ENCODE measurements at regions not wholly inside any gene's neighbourhood (a gene's known extent, or its start where the extent isn't known, plus 50 kb on each side); places are given as distances from the start of the nearest gene placed in this dataset.
"Not testable (repeated sequence)": the region's sequence is repeated elsewhere in the genome, so short reads cannot be mapped to it uniquely, and the experiment has no call there.

GRCh38 chrX:130545796-130546195 is 144.0 kb downstream of the RBMX2 start:
- H3K79me2 ChIP-seq (ENCODE audit: control insufficient read depth, insufficient read depth, low read length) = no peaks in the 10 kb centered on the region
- H3K4me2 ChIP-seq (ENCODE audit: extremely low read depth, insufficient read depth, low read length) = no peak overlapping the region
- H3K9ac ChIP-seq (ENCODE audit: insufficient read depth, low read length) = no peak overlapping the region
- H3K27ac ChIP-seq (ENCODE audit: insufficient read depth, low read length) = no peak overlapping the region
- no peaks in the 10 kb centered on the region for H3K27me3 ChIP-seq (ENCODE audit: control insufficient read depth, insufficient read depth, low read length)
- no peak for DNase-seq (ENCODE audit: low read depth in 2 of 2)
- no peak overlapping the region for H2AFZ ChIP-seq (ENCODE audit: low read length)
- H3K4me1 ChIP-seq (ENCODE audit: control insufficient read depth, extremely low read depth, insufficient read depth, low read length) = no peaks in the 10 kb centered on the region
- no peaks in the 10 kb centered on the region for H4K20me1 ChIP-seq (ENCODE audit: control insufficient read depth, extremely low read depth, insufficient read depth, low read length)
- H3K36me3 ChIP-seq (ENCODE audit: control insufficient read depth, insufficient read depth, low read length) = no peaks in the 10 kb centered on the region
- H3K4me3 ChIP-seq (replicated peaks in 1 of 4; ENCODE audit: control extremely low read depth in 1 of 4, insufficient read depth in 1 of 4, low read depth in 3 of 4, low read length in 4 of 4) = no peak overlapping the region
- TF ChIP-seq EZH2 (IDR thresholded peaks at IDR 0.05; ENCODE audit: low read length, missing control alignments) (no peak), CTCF (conservative IDR thresholded peaks at IDR 0.05 in 1 of 2, IDR thresholded peaks at IDR 0.05 in 1 of 2; ENCODE audit: low read depth in 1 of 2, low read length in 2 of 2) (no peak)
- no peaks in the 10 kb centered on the region for H3K9me3 ChIP-seq (ENCODE audit: control insufficient read depth, insufficient read depth, low read depth, low read length)

- H3K4me1 ChIP-seq (ENCODE audit: control insufficient read depth, extremely low read depth, insufficient read depth, low read length); H3K4me2 ChIP-seq (ENCODE audit: extremely low read depth, insufficient read depth, low read length); H4K20me1 ChIP-seq (ENCODE audit: control insufficient read depth, extremely low read depth, insufficient read depth, low read length); H2AFZ ChIP-seq (ENCODE audit: low read length); H3K4me3 ChIP-seq (replicated peaks in 1 of 4; ENCODE audit: control extremely low read depth in 1 of 4, insufficient read depth in 1 of 4, low read depth in 3 of 4, low read length in 4 of 4); H3K27ac ChIP-seq (ENCODE audit: insufficient read depth, low read length); H3K79me2 ChIP-seq (ENCODE audit: control insufficient read depth, insufficient read depth, low read length); H3K36me3 ChIP-seq (ENCODE audit: control insufficient read depth, insufficient read depth, low read length); H3K9me3 ChIP-seq (ENCODE audit: control insufficient read depth, insufficient read depth, low read depth, low read length); H3K27me3 ChIP-seq (ENCODE audit: control insufficient read depth, insufficient read depth, low read length); H3K9ac ChIP-seq (ENCODE audit: insufficient read depth, low read length): not testable (repeated sequence)
- peak in 1 of 2 donors; percentile 2 for DNase-seq (ENCODE audit: low read depth in 2 of 2)
Measured at GRCh38 chrX:130549382-130549781, 147.6 kb downstream of the RBMX2 start.

- no peak for DNase-seq (ENCODE audit: low read depth in 2 of 2)
- H3K27ac ChIP-seq (ENCODE audit: insufficient read depth, low read length) = no peak overlapping the region
- no peak overlapping the region for H3K4me3 ChIP-seq (replicated peaks in 1 of 4; ENCODE audit: control extremely low read depth in 1 of 4, insufficient read depth in 1 of 4, low read depth in 3 of 4, low read length in 4 of 4)
- no peak overlapping the region for H3K4me2 ChIP-seq (ENCODE audit: extremely low read depth, insufficient read depth, low read length)
- no peaks in the 10 kb centered on the region for H3K4me1 ChIP-seq (ENCODE audit: control insufficient read depth, extremely low read depth, insufficient read depth, low read length)
- no peak overlapping the region for H3K9ac ChIP-seq (ENCODE audit: insufficient read depth, low read length)
- no peaks in the 10 kb centered on the region for H4K20me1 ChIP-seq (ENCODE audit: control insufficient read depth, extremely low read depth, insufficient read depth, low read length)
- H3K27me3 ChIP-seq (ENCODE audit: control insufficient read depth, insufficient read depth, low read length) = no peaks in the 10 kb centered on the region
- H3K79me2 ChIP-seq (ENCODE audit: control insufficient read depth, insufficient read depth, low read length) = no peaks in the 10 kb centered on the region
- no peaks in the 10 kb centered on the region for H3K9me3 ChIP-seq (ENCODE audit: control insufficient read depth, insufficient read depth, low read depth, low read length)
- no peak overlapping the region for H2AFZ ChIP-seq (ENCODE audit: low read length)
- TF ChIP-seq CTCF (conservative IDR thresholded peaks at IDR 0.05 in 1 of 2, IDR thresholded peaks at IDR 0.05 in 1 of 2; ENCODE audit: low read depth in 1 of 2, low read length in 2 of 2) (no peak), EZH2 (IDR thresholded peaks at IDR 0.05; ENCODE audit: low read length, missing control alignments) (no peak)
- no peaks in the 10 kb centered on the region for H3K36me3 ChIP-seq (ENCODE audit: control insufficient read depth, insufficient read depth, low read length)
Measured at GRCh38 chrX:130550351-130550750, 148.6 kb downstream of the RBMX2 start.
